NCI-H1930 (cell line): ENCODE measurements at regions not wholly inside any gene's neighbourhood (a gene's known extent, or its start where the extent isn't known, plus 50 kb on each side); places are given as distances from the start of the nearest gene placed in this dataset.
A peak's percentile ranks its signal among the peaks of the same experiment; 100 is the strongest.
"Not testable (repeated sequence)": the region's sequence is repeated elsewhere in the genome, so short reads cannot be mapped to it uniquely, and the experiment has no call there.

Source experiments
- DNase-seq, 2 experiments: peaks; one replicate each; lab custom pipeline; 2025; lab: John Stamatoyannopoulos, UW

GRCh38 chr16:29130131-29130711 is 145.4 kb downstream of the LAT start:
- DNase-seq: not testable (repeated sequence)

DNA sequence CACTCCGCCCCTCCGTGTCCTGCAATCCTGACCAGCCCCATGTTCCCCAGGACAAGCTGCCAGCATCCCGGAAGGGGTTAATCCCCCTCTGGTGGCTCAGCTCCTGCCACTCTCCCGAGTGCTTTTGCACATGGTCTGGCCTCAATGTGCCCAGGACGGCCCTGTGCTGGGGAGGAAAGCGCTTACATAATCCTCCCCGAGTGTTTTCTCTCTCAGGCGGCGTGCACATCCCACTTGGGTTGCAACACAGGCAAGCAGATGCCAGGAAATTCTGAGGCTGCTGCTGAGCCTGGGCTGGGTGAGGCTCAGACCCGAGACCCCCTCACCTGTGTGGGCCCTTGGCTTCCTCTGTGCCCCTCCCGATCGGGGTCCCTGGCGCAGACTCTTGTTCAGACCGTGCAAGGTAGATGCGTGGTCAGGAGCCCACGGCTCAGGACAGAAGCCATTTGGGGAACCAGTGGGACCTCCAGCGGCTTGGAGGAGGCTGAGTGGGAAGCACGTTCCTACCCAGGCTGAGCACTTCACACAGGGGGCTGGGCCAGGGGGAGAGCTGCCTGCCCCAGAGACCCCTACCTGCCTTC is 144.7 kb downstream of the LAT start:
- not testable (repeated sequence) for DNase-seq

DNA sequence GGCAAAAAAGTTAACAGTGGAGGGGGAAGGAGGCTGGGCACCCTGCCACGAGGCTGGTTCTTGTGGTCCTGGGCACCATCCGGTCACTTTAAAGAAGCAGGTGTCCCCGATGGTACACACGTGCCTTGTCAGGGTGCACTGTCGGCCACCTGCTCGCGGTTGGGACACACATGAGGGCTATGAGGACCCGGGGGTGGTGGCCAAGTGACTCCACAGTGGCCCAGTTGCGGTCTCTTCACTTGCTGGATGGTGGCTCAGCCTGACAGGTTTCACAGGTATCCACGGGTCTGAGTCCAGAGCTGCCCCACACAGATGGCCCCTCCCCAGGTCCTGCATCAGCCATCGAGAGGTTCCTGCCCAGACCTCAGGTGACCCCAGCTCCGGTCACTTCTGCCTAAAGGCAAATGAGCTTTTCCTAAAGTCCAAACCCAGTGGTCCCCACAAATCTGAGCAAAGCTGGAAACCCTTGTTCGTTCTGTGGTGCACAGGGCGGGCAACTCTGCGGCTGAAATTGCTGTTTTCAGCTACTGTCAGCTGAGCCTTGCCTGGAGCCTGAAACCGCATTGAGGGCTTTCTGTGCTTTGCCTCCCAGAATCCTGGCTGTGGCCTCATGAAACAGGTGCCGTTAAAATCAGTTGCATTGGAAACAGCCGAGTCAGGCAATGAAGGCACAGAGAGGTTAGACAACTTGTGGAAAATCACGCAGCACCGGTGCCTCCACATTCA is 144.0 kb downstream of the LAT start:
- not testable (repeated sequence) for DNase-seq

DNA sequence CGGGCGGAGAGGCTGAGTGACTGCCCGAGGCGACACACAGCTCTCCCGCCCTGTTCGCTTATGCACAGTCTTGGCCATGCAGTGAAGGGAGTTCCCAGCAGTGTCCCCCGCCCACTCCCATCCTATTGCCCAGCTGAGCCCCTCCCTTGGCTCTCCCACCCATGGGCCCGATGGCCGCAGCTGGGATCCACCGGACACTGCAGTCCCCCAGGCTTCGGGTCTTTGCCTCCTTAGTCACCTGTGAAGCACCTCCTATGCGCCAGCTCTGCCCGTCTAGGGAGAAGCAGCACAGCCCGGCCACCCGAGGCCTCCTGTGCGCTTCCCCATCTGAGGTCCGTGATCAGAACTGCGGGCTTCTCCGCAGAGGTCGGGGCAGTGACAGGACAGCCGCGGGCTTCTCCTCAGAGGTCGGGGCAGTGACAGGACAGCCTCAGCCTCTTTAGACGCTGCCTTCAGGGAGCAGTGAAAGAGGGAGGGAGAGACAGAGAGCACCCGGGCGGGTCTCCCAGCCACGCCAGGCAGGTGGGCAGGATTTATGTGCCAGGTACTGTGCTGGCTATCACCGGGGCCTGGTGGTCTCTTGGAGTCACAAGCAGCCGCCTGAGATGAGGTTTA is 143.1 kb downstream of the LAT start:
- not testable (repeated sequence) for DNase-seq

DNA sequence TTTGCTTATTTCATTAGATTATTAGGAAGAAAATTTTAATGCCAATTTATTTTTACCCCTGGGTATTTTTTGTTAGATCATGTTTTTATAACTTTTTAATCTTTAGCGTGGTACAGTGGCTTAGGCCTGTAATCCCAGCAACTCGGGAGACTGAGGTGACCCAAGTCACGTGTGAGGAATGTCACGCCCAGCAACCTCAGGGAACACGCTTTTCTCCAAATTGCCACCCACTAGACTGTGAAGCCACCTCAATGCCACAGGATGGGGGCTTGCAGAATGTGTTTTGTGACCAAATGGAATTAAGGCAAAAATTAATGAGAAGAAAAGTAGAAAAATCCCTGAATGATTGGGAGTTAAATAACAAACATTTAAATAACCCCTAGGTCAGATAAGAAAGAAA is 141.8 kb downstream of the LAT start:
- no peak for DNase-seq

DNA sequence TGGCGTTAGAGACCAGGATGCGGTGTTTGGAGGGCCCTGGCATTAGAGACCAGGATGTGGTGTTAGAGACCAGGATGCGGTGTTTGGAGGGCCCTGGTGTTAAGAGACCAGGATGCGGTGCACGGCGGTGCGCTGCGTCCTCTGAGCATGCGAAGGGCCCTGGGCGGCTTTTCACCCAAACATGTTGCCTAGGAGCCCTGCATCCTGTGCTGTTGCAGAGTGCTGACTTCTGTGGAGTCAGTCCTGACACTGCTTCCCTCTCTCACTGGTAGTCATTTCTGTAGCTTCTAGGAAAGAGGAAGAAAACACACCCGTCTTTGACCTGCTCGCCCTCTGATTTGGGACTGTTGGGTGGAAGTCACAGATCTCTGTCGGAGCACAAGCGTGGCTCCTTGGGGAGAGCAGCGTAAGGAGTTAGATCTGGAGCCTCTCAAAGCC is 141.2 kb downstream of the LAT start:
- DNase-seq: no peak

- DNase-seq: no peak
Observed at GRCh38 chr16:29124828-29125227, 140.0 kb downstream of the LAT start.

GRCh38 chr16:29124162-29124561 is 139.3 kb downstream of the LAT start:
- DNase-seq: not testable (repeated sequence)

DNA sequence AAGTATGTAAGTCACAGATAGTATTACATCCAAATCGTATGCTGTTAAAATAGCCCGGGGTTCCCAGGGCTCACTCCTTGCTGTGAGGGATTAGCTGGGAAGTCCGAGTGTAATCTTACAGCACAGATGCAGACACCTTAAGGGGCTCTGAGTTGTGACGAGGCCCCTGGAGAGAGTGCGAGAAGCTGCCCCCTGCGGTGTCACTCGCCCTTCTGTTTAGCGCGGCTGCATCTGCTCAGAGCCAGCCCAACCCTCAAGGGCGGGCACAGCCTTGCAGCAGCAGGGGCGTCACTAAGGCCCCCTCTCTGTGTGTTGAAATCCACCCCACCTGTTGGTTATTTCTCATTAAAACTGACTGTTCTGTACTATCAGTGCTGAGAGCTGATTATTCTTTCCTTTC is 135.8 kb downstream of the LAT start:
- not testable (repeated sequence) for DNase-seq

DNA sequence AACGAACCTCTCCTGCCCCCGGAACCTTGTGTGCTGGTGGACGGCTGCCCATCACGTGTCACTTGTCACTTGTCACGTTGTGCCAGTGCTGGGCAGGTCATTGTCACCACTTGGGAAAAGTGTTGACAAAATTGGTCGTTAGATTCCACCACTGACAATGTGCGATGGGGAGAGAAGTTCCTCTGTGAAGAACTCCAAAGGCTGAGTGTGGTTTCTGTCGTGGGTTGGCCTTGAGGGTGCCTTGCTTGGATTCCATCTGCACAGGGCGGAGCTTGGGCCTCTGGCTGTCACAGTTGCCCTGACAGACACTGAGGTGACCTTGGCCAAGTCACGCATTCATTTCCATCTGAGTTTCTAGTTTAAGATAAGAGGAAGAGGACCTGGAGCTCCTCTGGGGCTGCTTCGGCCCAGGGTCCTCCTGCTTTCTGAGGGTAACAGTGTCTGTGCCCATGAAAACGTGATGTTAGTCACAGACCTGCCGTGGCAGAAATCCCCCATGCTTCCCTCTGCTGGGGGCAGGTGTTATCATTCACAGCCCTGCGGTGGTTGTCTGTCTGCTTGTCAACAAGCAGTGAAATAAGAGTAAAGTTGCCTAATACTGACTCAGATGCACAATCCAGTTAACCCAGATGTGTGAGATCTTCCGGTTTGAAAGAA is 133.6 kb downstream of the LAT start:
- DNase-seq: not testable (repeated sequence)

- DNase-seq: no peak
Observed at GRCh38 chr16:29117631-29118030, 132.8 kb downstream of the LAT start.

- DNase-seq: no peak
Observed at GRCh38 chr16:29116980-29117379, 132.1 kb downstream of the LAT start.

DNA sequence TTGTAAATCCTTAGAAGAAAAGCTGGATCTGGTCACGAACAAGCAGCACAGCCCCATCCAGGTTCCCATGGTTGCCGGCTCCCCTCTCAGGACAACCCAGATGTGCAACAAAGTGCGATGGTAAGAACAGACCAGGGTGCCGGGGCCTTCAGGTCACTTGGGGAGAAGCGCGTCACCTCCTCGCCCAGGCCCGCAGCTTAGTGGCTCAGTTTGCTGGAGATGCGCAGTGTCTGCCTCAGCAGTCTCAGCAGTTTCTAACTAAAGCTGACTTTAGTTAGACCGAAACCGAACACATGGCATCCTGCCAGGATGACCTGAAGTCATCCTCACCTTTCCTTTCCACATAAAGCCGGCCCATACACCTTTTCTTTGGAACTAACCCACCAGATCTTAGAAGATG is 131.4 kb downstream of the LAT start:
- not testable (repeated sequence) for DNase-seq

- not testable (repeated sequence) for DNase-seq
Observed at GRCh38 chr16:29115802-29116141, 130.9 kb downstream of the LAT start.

DNA sequence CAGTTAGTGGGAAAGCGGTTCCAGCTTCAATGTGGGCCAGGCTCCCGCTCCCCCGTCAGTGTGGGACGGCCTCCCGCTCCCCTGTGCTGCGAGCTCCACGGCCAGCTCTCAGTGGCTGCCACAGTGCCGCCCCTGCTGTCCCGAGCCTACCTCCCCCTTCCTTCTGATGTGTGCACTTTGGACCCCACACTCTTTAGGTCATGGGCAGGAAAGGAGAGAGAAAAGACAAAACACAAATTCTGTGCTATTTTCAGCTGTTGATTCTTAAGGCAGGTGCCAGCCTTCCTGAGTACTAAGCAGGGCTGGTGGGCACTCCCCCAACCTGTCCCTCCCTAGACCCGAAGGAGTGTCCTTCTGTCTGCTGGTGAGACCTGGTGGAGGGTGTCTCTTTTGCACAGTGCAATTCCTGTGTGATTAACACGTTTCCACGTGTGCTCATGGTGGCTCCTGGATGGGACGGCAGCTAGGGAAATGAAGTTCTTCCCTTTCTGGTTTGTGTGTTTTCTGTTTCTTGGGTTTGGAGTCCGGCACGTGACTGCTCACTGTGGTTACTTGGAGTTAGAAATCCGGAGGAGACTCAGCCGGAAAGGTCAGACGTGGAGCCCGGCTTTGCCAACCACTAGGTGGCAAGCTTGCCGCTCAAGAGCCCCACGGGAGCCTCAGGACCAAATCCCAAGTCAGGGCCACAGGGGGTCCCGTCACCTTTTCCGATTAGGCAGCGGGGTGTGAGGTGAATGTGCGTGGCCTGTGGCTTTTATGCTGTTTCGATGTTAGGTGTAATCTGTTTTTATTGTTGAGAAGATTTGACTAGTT is 130.3 kb downstream of the LAT start:
- peak in 1 of 2 experiments; percentile 7 for DNase-seq

GRCh38 chr16:29114574-29114973 is 129.7 kb downstream of the LAT start:
- no peak for DNase-seq

- DNase-seq: not testable (repeated sequence)
Observed at GRCh38 chr16:29113446-29113845, 128.6 kb downstream of the LAT start.

DNA sequence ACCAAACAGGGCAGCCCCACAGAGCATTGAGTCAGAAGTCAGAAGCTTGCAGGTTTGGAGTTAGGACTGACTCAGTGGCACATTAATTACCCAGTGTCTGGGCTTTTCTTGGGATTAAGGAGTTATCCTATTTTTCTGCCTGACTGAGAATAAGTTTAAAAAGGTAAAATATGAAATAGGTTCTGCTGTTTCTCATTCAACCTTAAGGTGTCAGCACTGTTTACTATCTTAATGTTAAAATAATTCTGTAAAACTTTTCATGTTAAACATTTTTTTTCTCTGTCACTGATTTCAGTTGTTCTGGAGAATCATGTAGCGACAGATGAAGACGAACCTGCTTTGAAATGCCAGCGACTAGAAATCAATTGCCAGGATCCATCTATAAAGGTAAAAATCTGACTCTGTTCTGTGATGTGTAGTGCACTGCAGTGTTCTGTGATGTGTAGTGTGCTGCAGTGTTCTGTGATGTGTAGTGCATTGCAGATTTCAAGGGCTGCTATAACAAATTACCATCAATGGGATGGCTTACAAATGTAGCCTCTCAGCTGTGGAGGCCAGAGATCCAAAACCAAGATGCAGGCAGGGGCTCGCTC is 128.0 kb downstream of the LAT start:
- DNase-seq: no peak

DNA sequence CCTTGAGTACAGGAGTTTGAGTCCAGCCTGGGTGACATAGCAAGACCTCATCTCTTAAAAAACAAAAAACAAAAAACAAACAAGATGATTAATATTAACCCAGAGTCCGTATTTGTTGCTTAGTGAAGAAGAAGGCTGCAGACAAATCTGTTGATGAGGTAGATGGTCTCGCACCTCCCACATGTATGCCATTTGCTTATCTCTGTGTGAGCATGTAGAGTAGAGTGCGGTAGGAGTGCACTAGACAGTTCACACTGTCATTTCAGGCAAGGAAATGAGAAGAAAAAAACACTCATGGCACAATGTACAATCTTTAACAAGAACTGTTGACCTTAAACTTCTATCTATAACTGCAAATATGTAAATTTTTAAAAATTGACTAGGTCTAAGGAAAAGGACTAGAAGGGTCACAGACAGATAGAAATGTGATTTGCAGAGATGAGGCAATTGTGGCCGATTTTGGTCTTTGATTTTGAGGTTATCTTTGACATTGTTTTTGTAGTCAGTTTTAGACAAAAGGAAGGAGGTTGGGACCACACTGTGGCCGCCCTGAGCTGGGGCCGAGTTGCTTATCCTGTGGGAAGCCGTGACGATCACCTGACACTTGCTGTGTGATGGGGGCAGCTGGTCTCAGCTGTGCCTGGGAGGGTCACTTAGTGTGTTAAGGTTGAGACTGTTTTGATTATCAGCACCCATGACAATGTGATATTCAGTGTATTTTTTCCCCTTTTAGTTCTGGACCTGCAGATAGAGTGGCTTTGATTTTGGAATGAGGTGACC is 127.2 kb downstream of the LAT start:
- not testable (repeated sequence) for DNase-seq

GRCh38 chr16:29111421-29111820 is 126.6 kb downstream of the LAT start:
- no peak for DNase-seq
